Endodermal cell (in vitro differentiated cells): ENCODE measurements at regions not wholly inside any gene's neighbourhood (a gene's known extent, or its start where the extent isn't known, plus 50 kb on each side); places are given as distances from the start of the nearest gene placed in this dataset.

Experiments used
- DNase-seq: peaks from one replicate; pipeline ENCODE4 v3.0.0-alpha.2; 2017
- H3K27ac ChIP-seq: 2 replicates; pipeline ENCODE4 v1.5.1; 2013; ENCODE audit warnings: mild to moderate bottlenecking, low read depth, low read length, moderate library complexity
- H3K27me3 ChIP-seq: 2 replicates; pipeline ENCODE4 v1.6.1; 2013; ENCODE audit warnings: mild to moderate bottlenecking, low read length, moderate library complexity; ENCODE audit not compliant: insufficient read depth, control insufficient read depth, poor library complexity, severe bottlenecking
- H3K36me3 ChIP-seq: 2 replicates; pipeline ENCODE4 v1.7.0; 2013; ENCODE audit warnings: mild to moderate bottlenecking, low read length, moderate library complexity; ENCODE audit not compliant: control insufficient read depth, insufficient read depth
- H3K4me1 ChIP-seq: one replicate; pipeline ENCODE4 v1.7.0; 2013; ENCODE audit warnings: low read length; ENCODE audit not compliant: control insufficient read depth, insufficient read depth
- H3K4me3 ChIP-seq: 2 replicates; pipeline ENCODE4 v1.5.1; 2013; ENCODE audit warnings: mild to moderate bottlenecking, low read length, moderate library complexity
- H3K9ac ChIP-seq: 2 replicates; pipeline ENCODE4 v1.6.1; 2013; ENCODE audit warnings: mild to moderate bottlenecking, low read length, moderate library complexity; ENCODE audit not compliant: poor library complexity, severe bottlenecking; ENCODE audit errors: extremely low read depth
- H3K9me3 ChIP-seq: 2 replicates; pipeline ENCODE4 v1.6.1; 2013; ENCODE audit warnings: mild to moderate bottlenecking, low read length, moderate library complexity; ENCODE audit not compliant: control insufficient read depth
- H3K27ac Mint-ChIP-seq: 2 replicates; pipeline ENCODE4 v1.8.0; 2020; ENCODE audit warnings: mixed read lengths
- H3K27me3 Mint-ChIP-seq: 2 replicates; pipeline ENCODE4 v1.8.0; 2021; ENCODE audit warnings: mild to moderate bottlenecking, mixed read lengths; ENCODE audit not compliant: insufficient read depth
- H3K36me3 Mint-ChIP-seq: 2 replicates; pipeline ENCODE4 v1.8.0; 2020; ENCODE audit warnings: low read depth, mixed read lengths
- H3K4me1 Mint-ChIP-seq: 2 replicates; pipeline ENCODE4 v1.8.0; 2020; ENCODE audit warnings: mixed read lengths
- H3K4me3 Mint-ChIP-seq: 2 replicates; pipeline ENCODE4 v1.8.0; 2020; ENCODE audit warnings: mild to moderate bottlenecking, moderate library complexity, mixed read lengths
- H3K9me3 Mint-ChIP-seq: 2 replicates; pipeline ENCODE4 v1.8.0; 2020; ENCODE audit warnings: mild to moderate bottlenecking, mixed read lengths
- CTCF ChIP-seq: fragments of 200-600 bp; sonication (generic); conservative IDR thresholded peaks from 2 replicates; pipeline ENCODE4 v1.5.0; 2021; ENCODE audit warnings: antibody characterized with exemption, mild to moderate bottlenecking
- WGBS, 2 experiments: methylation state at CpG; one replicate each; pipeline versions ENCODE4 v1.1.5 to v1.1.7; 2013; ENCODE audit warnings: missing lambda C conversion rate in 2 of 2, mixed read lengths in 1 of 2; ENCODE audit not compliant: insufficient coverage in 1 of 2, insufficient read length in 1 of 2; 5-methylcytosine and 5-hydroxymethylcytosine counted together

- no peaks in the 10 kb centered on the region for H3K27me3 ChIP-seq
- Mint-ChIP-seq H3K36me3 (no peaks in the 10 kb centered on the region), H3K4me1 (no peaks in the 10 kb centered on the region), H3K9me3 (peaks cover 16% of the 10 kb centered on the region), H3K27ac (no peak overlapping the region), H3K4me3 (no peak overlapping the region), H3K27me3 (no peaks in the 10 kb centered on the region)
- no peak overlapping the region for H3K4me3 ChIP-seq
- no peak overlapping the region for H3K27ac ChIP-seq
- H3K4me1 ChIP-seq, result peaks cover 4% of the 10 kb centered on the region
- no peak overlapping the region for H3K9ac ChIP-seq
- no peaks in the 10 kb centered on the region for H3K36me3 ChIP-seq
- TF ChIP-seq CTCF, result no peak
- H3K9me3 ChIP-seq, result peaks cover 12% of the 10 kb centered on the region
- DNase-seq, result no peak
These were observed 64.5 kb upstream of the PDE5A start for GRCh38 chr4:119693126-119693525.

- H3K9me3 Mint-ChIP-seq, result peaks cover 16% of the 10 kb centered on the region
These were observed 63.4 kb upstream of the PDE5A start for GRCh38 chr4:119692001-119692400.

GRCh38 chr4:119690871-119691270 is 62.3 kb upstream of the PDE5A start:
- Mint-ChIP-seq H3K36me3 (no peaks in the 10 kb centered on the region), H3K27ac (no peak overlapping the region), H3K27me3 (no peaks in the 10 kb centered on the region), H3K9me3 (peaks cover 22% of the 10 kb centered on the region), H3K4me3 (no peak overlapping the region), H3K4me1 (no peaks in the 10 kb centered on the region)
- Histone ChIP-seq H3K27ac (no peak overlapping the region), H3K9ac (no peak overlapping the region), H3K4me1 (no peaks in the 10 kb centered on the region), H3K9me3 (peaks cover 12% of the 10 kb centered on the region), H3K36me3 (no peaks in the 10 kb centered on the region), H3K27me3 (no peaks in the 10 kb centered on the region), H3K4me3 (no peak overlapping the region)
- no peak for DNase-seq
- no peak for TF ChIP-seq CTCF
- WGBS, 2 experiments, result 80 to 86% methylated on average over 1 of the region's 1 CpG

More at GRCh38 chr4:119692001-119692400, 63.4 kb upstream of the PDE5A start:
- 92% methylated on average over 1 of the region's 1 CpG; no CpG with 5 or more reads in 1 of the 2 experiments for WGBS, 2 experiments
- DNase-seq, result no peak
- TF ChIP-seq CTCF, result no peak
- no peaks in the 10 kb centered on the region for H3K36me3 ChIP-seq
- Mint-ChIP-seq H3K27ac (no peak overlapping the region), H3K36me3 (no peaks in the 10 kb centered on the region), H3K27me3 (no peaks in the 10 kb centered on the region), H3K4me1 (no peaks in the 10 kb centered on the region), H3K4me3 (no peak overlapping the region)
- no peak overlapping the region for H3K27ac ChIP-seq
- H3K9ac ChIP-seq, result no peak overlapping the region
- H3K9me3 ChIP-seq, result peaks cover 12% of the 10 kb centered on the region
- no peaks in the 10 kb centered on the region for H3K4me1 ChIP-seq
- no peak overlapping the region for H3K4me3 ChIP-seq
- H3K27me3 ChIP-seq, result no peaks in the 10 kb centered on the region
